ENCODE measurements at regions not wholly inside any gene's neighbourhood (a gene's known extent, or its start where the extent isn't known, plus 50 kb on each side); places are given as distances from the start of the nearest gene placed in this dataset.

DNA sequence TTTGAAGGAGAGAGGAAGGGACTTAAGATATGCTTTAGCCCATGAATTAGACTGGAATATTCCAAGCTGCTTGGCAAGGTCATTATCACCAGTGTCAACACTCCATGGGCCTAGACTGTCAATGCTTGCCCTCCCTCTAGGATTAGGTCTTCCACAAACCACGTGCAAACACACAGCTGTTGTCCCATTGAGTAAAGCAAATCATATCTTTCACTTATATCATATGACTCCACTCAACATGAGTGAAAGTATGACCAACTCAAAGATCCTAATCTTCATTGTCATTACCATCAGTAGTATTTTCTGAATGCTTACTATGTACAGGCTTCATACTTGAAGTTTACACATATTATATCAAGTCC is 57.0 kb upstream of the GRAMD2B start:
- no peaks in the 10 kb centered on the region for H3K36me3 ChIP-seq (ENCODE audit: control insufficient read depth in 1 of 2, insufficient read depth in 2 of 2, low read length in 2 of 2)
- H3K27ac ChIP-seq (ENCODE audit: low read depth, low read length) = no peak overlapping the region
- no peak overlapping the region for H2BK5ac ChIP-seq (ENCODE audit: low read depth, low read length, poor library complexity)
- peak; percentile 62 to 89 for DNase-seq
- no peak overlapping the region for H2BK12ac ChIP-seq (ENCODE audit: low read length)
- H4K8ac ChIP-seq (ENCODE audit: low read depth, low read length) = no peak overlapping the region
- H2AK5ac ChIP-seq (ENCODE audit: low read length) = no peak overlapping the region
- H3K9ac ChIP-seq (ENCODE audit: low read length) = no peak overlapping the region
- no CpG with 5 or more reads among the region's 1 CpG for WGBS (ENCODE audit: extremely low coverage, insufficient coverage, insufficient read length)
- no peaks in the 10 kb centered on the region for H3K27me3 ChIP-seq (ENCODE audit: insufficient read depth, low read length)
- H3K4me3 ChIP-seq (ENCODE audit: low read depth, low read length) = no peak overlapping the region
- peaks cover 3 to 8% of the 10 kb centered on the region in 2 experiments for H3K4me1 ChIP-seq (ENCODE audit: control insufficient read depth in 1 of 2, insufficient read depth in 2 of 2, low read length in 2 of 2)
- no peak overlapping the region for H3K14ac ChIP-seq (ENCODE audit: low read length)
- H3K4ac ChIP-seq (ENCODE audit: low read depth, low read length) = no peak overlapping the region
- H3K9me3 ChIP-seq (ENCODE audit: insufficient read depth, low read depth, low read length) = no peaks in the 10 kb centered on the region
- H2BK120ac ChIP-seq (ENCODE audit: insufficient read depth, low read length, poor library complexity) = no peak overlapping the region
- no peak overlapping the region for H4K12ac ChIP-seq (ENCODE audit: low read depth, low read length)
- peaks cover 3% of the 10 kb centered on the region for H3K79me2 ChIP-seq (ENCODE audit: control insufficient read depth, insufficient read depth, low read length, poor library complexity)
- peaks cover 13% of the 10 kb centered on the region for H3K79me1 ChIP-seq (ENCODE audit: low read length)
- no peak overlapping the region for H3K18ac ChIP-seq (ENCODE audit: low read length)
- H4K91ac ChIP-seq (ENCODE audit: low read depth, low read length) = no peak overlapping the region
- H3K4me2 ChIP-seq (ENCODE audit: low read length) = no peak overlapping the region
- no peak overlapping the region for H2AFZ ChIP-seq (ENCODE audit: insufficient read depth, low read length, poor library complexity)
- H3K23ac ChIP-seq (ENCODE audit: low read length) = no peak overlapping the region

DNA sequence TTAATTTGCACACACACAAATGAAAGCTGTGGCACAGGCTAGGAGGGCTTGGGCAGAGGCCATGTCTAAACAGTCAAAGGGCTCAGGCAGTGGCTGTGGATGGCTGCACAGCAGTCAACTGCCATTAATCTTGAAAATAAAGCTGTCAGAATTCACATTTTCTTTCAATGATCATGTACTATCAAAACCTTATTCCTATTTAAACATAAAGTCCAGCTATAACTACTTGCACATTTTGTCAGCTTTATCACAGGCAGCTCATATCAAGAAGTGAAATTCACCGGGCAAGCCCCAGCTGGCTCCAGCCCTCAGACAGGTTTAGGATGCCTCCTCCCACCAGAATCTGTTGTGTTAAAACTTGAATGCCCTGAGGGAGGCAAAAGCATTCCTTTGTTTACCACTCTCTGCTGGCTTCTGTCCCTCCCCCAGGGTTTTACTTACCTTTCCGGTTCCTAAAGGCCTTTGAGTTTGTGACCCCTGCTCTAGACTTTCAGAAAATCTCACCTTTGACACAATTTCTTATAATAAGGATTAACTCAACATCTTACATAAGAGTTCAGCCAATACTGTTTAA is 54.9 kb upstream of the GRAMD2B start:
- Histone ChIP-seq H3K79me1 (ENCODE audit: low read length) (peaks cover 9% of the 10 kb centered on the region), H3K9ac (ENCODE audit: low read length) (no peak overlapping the region), H3K79me2 (ENCODE audit: control insufficient read depth, insufficient read depth, low read length, poor library complexity) (no peaks in the 10 kb centered on the region), H3K14ac (ENCODE audit: low read length) (no peak overlapping the region), H2BK120ac (ENCODE audit: insufficient read depth, low read length, poor library complexity) (peak overlapping the region; percentile 82), H3K4me3 (ENCODE audit: low read depth, low read length) (no peak overlapping the region), H3K36me3 (ENCODE audit: control insufficient read depth in 1 of 2, insufficient read depth in 2 of 2, low read length in 2 of 2) (no peaks in the 10 kb centered on the region), H4K8ac (ENCODE audit: low read depth, low read length) (peak overlapping the region; percentile 50), H2AFZ (ENCODE audit: insufficient read depth, low read length, poor library complexity) (no peak overlapping the region), H3K9me3 (ENCODE audit: insufficient read depth, low read depth, low read length) (no peaks in the 10 kb centered on the region), H3K4me2 (ENCODE audit: low read length) (peak overlapping the region; percentile 43), H3K27ac (ENCODE audit: low read depth, low read length) (peak overlapping the region; percentile 63), H2AK5ac (ENCODE audit: low read length) (no peak overlapping the region), H2BK5ac (ENCODE audit: low read depth, low read length, poor library complexity) (peak overlapping the region; percentile 78), H3K18ac (ENCODE audit: low read length) (peak overlapping the region; percentile 63), H4K12ac (ENCODE audit: low read depth, low read length) (no peak overlapping the region), H4K91ac (ENCODE audit: low read depth, low read length) (peak overlapping the region; percentile 81), H3K4ac (ENCODE audit: low read depth, low read length) (no peak overlapping the region), H3K23ac (ENCODE audit: low read length) (no peak overlapping the region), H2BK12ac (ENCODE audit: low read length) (peak overlapping the region; percentile 55), H3K4me1 (ENCODE audit: control insufficient read depth in 1 of 2, insufficient read depth in 2 of 2, low read length in 2 of 2) (peaks cover 3 to 8% of the 10 kb centered on the region in 2 experiments), H3K27me3 (ENCODE audit: insufficient read depth, low read length) (no peaks in the 10 kb centered on the region)
- no CpG with 5 or more reads among the region's 2 CpGs for WGBS (ENCODE audit: extremely low coverage, insufficient coverage, insufficient read length)
- peak; percentile 95 to 98 for DNase-seq

DNA sequence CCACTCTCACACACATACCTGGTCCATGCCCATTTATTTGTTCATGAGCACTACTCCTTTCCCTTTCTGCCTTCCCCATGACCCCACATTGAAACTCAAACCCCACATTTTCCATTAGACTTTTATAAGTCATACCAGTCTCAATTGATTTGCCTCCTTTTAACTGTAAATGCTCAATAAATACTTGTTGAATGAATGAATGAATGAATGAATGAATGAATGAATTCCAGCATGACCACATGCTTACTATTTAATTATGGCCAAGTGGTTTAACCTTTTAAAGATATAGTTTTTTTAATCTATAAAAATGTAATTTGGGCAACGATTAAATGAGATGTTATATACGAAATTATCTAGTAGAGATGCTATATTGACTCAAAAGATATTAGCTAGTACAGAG is 54.1 kb upstream of the GRAMD2B start:
- no peak overlapping the region for H3K9ac ChIP-seq (ENCODE audit: low read length)
- H4K12ac ChIP-seq (ENCODE audit: low read depth, low read length) = no peak overlapping the region
- no peaks in the 10 kb centered on the region for H3K9me3 ChIP-seq (ENCODE audit: insufficient read depth, low read depth, low read length)
- H3K27ac ChIP-seq (ENCODE audit: low read depth, low read length) = peak overlapping the region; percentile 55
- H3K4me3 ChIP-seq (ENCODE audit: low read depth, low read length) = no peak overlapping the region
- H3K14ac ChIP-seq (ENCODE audit: low read length) = no peak overlapping the region
- H2BK5ac ChIP-seq (ENCODE audit: low read depth, low read length, poor library complexity) = peak overlapping the region; percentile 78
- DNase-seq = no peak
- no peak overlapping the region for H2BK12ac ChIP-seq (ENCODE audit: low read length)
- no peak overlapping the region for H4K91ac ChIP-seq (ENCODE audit: low read depth, low read length)
- H3K18ac ChIP-seq (ENCODE audit: low read length) = no peak overlapping the region
- no peaks in the 10 kb centered on the region for H3K27me3 ChIP-seq (ENCODE audit: insufficient read depth, low read length)
- no CpG with 5 or more reads among the region's 2 CpGs for WGBS (ENCODE audit: extremely low coverage, insufficient coverage, insufficient read length)
- no peaks in the 10 kb centered on the region for H3K36me3 ChIP-seq (ENCODE audit: control insufficient read depth in 1 of 2, insufficient read depth in 2 of 2, low read length in 2 of 2)
- no peak overlapping the region for H3K23ac ChIP-seq (ENCODE audit: low read length)
- H3K79me1 ChIP-seq (ENCODE audit: low read length) = peaks cover 9% of the 10 kb centered on the region
- H3K4ac ChIP-seq (ENCODE audit: low read depth, low read length) = no peak overlapping the region
- no peak overlapping the region for H2AFZ ChIP-seq (ENCODE audit: insufficient read depth, low read length, poor library complexity)
- no peak overlapping the region for H2AK5ac ChIP-seq (ENCODE audit: low read length)
- peak overlapping the region; percentile 48 for H2BK120ac ChIP-seq (ENCODE audit: insufficient read depth, low read length, poor library complexity)
- H3K4me1 ChIP-seq (ENCODE audit: control insufficient read depth in 1 of 2, insufficient read depth in 2 of 2, low read length in 2 of 2) = peaks cover 6 to 8% of the 10 kb centered on the region in 2 experiments
- H4K8ac ChIP-seq (ENCODE audit: low read depth, low read length) = no peak overlapping the region
- H3K4me2 ChIP-seq (ENCODE audit: low read length) = no peak overlapping the region
- H3K79me2 ChIP-seq (ENCODE audit: control insufficient read depth, insufficient read depth, low read length, poor library complexity) = no peaks in the 10 kb centered on the region

DNA sequence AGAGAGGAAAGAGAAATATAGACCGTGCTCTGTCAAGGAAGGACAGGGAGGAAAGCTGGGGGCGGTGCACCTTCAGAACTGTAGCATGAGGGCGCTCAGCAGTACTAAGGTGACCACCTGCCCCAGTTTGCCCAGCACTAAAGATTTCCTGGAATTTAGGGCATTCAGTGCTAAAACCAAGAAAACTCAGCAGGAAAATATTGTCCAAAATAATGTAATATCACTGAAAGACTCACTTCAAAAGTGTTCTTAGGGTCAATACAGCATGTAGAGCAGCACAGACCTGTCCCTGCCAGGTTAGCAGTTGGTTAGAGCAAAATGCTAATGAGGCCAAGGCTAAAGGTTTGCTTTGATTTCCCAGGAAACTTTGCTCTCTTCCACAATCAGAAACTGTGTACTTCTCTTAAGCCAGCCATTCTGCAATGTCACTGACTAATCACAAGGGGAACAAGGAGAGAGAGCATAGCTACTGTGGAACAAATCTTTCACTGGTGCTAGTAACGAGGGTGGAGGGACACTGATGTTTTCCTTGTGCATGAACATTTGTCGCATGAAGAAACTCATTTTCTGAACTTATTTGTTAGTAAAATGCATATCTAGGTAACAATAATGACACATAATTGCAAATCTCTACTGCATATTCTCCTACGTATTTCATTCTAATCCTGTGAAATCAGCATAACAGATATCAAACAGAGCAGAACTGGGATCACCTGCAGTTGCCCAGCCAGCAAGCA is 53.0 kb upstream of the GRAMD2B start:
- H2BK120ac ChIP-seq (ENCODE audit: insufficient read depth, low read length, poor library complexity) = peak overlapping the region; percentile 4
- H4K91ac ChIP-seq (ENCODE audit: low read depth, low read length) = no peak overlapping the region
- no peak overlapping the region for H3K9ac ChIP-seq (ENCODE audit: low read length)
- no peak overlapping the region for H3K4me3 ChIP-seq (ENCODE audit: low read depth, low read length)
- no peaks in the 10 kb centered on the region for H3K9me3 ChIP-seq (ENCODE audit: insufficient read depth, low read depth, low read length)
- no peaks in the 10 kb centered on the region for H3K36me3 ChIP-seq (ENCODE audit: control insufficient read depth in 1 of 2, insufficient read depth in 2 of 2, low read length in 2 of 2)
- no peak overlapping the region for H3K23ac ChIP-seq (ENCODE audit: low read length)
- peak overlapping the region; percentile 15 for H2BK5ac ChIP-seq (ENCODE audit: low read depth, low read length, poor library complexity)
- H2AK5ac ChIP-seq (ENCODE audit: low read length) = no peak overlapping the region
- H4K12ac ChIP-seq (ENCODE audit: low read depth, low read length) = no peak overlapping the region
- H3K27ac ChIP-seq (ENCODE audit: low read depth, low read length) = no peak overlapping the region
- no peak overlapping the region for H2AFZ ChIP-seq (ENCODE audit: insufficient read depth, low read length, poor library complexity)
- WGBS (ENCODE audit: extremely low coverage, insufficient coverage, insufficient read length) = no CpG with 5 or more reads among the region's 6 CpGs
- no peaks in the 10 kb centered on the region for H3K27me3 ChIP-seq (ENCODE audit: insufficient read depth, low read length)
- H3K4me2 ChIP-seq (ENCODE audit: low read length) = no peak overlapping the region
- no peak overlapping the region for H3K14ac ChIP-seq (ENCODE audit: low read length)
- no peak overlapping the region for H3K4ac ChIP-seq (ENCODE audit: low read depth, low read length)
- H3K79me1 ChIP-seq (ENCODE audit: low read length) = peaks cover 9% of the 10 kb centered on the region
- H3K4me1 ChIP-seq (ENCODE audit: control insufficient read depth in 1 of 2, insufficient read depth in 2 of 2, low read length in 2 of 2) = peaks cover 6 to 8% of the 10 kb centered on the region in 2 experiments
- H3K18ac ChIP-seq (ENCODE audit: low read length) = no peak overlapping the region
- H2BK12ac ChIP-seq (ENCODE audit: low read length) = peak overlapping the region; percentile 7
- H4K8ac ChIP-seq (ENCODE audit: low read depth, low read length) = no peak overlapping the region
- no peaks in the 10 kb centered on the region for H3K79me2 ChIP-seq (ENCODE audit: control insufficient read depth, insufficient read depth, low read length, poor library complexity)
- peak; percentile 70 to 78 for DNase-seq
